HG02798 (cell line): ENCODE measurements at regions not wholly inside any gene's neighbourhood (a gene's known extent, or its start where the extent isn't known, plus 50 kb on each side); places are given as distances from the start of the nearest gene placed in this dataset.

Experiments used
- ATAC-seq: cut with Tn5 transposase; IDR thresholded peaks from one replicate; pipeline ENCODE4 v1.9.1; 2021; ENCODE audit warnings: mild to moderate bottlenecking; ENCODE audit not compliant: unreplicated experiment, poor library complexity

DNA sequence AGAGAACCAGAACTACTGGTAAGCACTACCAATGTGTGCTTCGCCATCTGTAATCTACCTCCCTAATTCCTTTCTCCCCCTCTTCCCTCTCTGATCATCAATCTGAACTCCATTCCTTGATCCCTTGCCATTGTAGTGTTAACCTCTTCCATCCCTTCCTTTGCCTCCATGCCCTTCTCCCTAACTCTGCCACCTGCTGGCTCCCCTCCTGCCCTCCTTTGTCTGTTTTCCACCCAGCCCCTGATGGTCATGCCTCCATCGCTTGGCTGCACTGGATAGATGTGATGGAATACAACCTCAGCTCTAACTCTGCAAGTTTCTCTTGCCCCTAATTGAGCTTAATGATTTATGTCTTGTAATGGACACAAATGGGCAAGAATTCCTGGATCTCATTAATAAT, 108.2 kb upstream of the ASIC2 start:
- ATAC-seq: no peak

DNA sequence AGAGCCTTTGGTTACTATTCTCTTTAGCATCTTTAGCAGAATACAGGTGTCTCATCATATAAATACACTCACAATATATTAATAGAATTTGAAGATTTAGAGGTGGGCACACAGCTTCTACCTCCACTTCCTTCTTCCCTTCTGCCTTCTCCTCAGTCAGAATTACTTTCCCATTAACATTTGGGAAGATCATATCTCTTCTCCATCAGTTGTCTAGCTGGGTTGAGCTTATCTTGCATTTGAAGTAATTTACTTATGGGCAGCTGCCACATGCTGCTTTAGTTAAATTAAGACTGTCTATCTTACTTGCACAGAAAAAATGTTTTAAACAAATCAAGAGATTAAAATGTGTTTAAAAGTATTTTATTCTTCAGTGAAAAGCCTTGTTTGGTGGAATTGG, 110.1 kb upstream of the ASIC2 start:
- no peak for ATAC-seq

DNA sequence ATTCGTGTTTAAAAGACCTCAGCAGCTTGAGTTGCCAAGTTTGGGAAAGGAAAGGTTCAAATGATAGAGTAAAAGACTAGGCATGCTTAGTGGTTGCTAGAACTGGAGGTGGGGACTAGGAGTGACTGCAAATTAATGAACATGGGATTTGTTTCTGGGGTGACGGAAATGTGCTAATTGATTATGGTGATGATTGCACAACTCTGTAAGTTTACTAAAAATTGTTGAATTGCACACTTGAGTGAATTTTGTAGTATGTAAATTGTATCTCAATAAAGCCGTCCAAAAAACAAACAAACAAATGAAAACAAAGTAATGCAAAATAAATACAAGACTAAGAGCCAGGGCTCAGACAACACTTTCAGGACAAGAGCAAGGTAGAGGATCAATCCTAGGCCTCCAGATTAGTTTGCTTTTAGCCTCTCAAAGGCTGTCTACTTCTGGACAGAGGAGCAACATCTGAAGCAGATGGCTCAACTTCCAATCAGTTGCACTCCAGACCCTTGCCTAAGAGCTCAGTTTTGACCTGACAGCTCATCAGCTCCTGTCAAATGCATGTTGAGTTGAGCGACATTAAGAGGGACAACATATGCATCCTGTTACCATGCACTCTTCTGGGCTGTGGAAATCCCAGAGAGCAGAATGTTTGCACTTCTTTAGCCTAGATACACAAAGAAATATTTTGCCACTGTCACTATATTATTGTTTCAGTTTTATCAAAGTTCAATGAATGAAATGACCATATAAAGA, 111.2 kb upstream of the ASIC2 start:
- ATAC-seq: no peak

DNA sequence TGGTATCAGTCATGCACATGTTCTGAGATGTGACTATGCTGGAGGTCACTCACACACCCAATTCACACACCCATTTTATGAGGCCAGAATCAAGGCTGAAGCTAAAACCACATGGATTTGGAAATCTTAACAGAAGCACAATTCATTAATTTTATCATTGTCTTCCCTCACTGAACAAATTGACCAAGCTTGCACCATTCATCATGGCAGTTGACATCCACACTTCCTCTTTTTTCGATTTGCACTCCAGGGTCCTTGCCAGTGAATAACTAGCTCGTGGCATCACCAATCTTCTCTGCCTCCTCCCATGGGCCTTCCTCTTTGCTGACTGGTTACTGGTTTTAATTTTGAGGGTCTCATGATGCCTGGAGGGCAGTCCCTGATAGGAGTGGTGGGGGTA, 123.0 kb upstream of the ASIC2 start:
- no peak for ATAC-seq

DNA sequence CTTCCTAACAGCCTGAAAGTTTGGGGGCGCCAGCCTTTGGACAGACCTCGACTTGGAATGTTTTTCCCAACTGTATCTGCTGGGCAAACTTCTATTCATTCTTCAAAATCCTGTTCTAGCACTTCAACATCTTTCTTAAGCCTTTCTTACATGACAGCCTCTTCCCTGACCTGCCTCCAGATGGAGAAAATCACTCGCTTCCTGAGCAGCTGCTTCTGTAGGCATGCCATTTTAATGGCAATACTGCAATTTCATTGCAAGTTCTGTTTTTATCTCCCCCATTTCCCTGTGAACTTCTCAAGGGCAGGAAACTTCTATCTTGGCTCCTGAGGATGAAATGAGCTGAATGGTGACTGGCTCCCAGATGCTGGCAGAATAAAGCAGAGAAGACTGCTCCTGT, 128.8 kb upstream of the ASIC2 start:
- ATAC-seq: no peak

DNA sequence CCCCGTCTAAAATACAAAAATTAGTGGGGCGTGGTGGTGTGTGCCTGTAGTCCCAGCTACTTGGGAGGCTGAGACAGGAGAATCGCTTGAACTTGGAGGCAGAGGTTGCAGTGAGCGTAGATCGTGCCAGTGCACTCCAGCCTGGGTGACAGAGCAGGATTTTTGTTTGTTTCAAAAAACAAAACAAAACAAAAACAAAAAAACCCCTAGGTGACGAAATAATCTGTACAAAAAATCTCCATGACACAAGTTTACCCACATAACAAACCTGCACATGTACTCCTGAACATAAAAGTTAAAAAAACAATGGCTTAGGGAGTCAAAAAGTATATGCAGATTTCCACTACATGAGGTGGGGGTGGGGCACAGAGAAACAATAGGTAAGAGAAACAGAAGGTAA, 140.5 kb upstream of the ASIC2 start:
- no peak for ATAC-seq

DNA sequence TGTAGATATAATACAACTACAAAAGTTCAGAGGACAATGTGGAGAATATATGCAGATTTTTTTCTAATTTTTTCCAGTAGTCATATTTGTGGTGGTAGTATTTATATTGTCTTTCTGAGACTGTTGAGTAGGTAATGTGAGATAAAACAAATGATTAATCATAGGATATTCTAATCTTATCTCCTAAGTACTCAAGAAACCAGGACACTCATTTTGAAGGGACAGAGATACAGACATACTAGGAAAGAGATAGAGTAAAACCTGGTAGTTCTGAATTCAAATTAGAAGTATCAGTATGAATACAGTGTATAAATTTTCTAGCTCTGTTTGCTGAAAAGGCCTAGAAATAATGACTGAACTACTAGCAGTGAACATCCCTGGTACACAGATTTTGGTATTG, 141.7 kb upstream of the ASIC2 start:
- ATAC-seq: no peak

DNA sequence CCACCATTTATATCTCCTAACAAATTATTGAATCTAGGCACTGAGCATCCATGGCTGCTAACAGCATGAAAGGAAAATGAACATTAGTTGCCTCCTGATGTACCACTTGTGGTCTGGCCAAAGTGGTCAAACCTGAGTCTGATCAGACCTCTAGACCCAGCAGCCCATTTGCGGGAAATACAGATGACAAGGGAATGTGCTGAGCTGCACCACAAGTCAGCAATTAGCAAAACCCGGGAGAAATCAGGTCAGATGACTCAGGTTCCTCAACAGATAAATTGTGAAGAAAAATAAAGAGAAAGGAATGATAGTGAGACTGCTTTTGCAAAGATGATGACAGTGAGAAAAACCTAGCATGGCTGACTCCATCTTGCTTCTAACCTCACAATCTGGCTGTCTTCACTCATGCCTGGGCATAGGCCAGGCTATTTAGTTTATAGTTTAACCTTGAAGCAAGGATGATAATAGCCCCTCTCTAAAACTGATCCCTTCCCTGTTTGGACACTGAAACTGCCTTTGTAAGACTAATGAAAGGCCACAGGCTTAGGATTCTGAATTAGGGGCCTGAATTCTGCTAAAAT, 142.7 kb upstream of the ASIC2 start:
- ATAC-seq: no peak

DNA sequence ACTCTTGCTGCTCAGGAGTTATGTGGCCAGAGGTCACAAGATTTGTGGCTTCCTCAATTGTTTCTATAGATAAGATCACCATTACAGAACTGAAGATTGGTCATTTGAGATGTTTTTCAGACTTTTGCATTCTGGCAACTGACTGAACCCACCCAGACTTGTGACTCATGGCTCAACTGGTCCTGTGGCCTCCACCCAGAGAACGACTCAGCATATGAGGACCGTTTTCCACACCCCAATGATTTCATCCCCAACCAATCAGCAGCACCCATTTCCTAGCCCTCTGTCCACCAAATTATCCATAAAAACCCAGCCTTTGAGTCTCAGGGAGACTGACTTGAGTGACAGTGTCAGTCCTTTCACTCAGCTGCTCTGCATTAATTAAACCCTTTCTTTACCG, 143.2 kb upstream of the ASIC2 start:
- no peak for ATAC-seq

DNA sequence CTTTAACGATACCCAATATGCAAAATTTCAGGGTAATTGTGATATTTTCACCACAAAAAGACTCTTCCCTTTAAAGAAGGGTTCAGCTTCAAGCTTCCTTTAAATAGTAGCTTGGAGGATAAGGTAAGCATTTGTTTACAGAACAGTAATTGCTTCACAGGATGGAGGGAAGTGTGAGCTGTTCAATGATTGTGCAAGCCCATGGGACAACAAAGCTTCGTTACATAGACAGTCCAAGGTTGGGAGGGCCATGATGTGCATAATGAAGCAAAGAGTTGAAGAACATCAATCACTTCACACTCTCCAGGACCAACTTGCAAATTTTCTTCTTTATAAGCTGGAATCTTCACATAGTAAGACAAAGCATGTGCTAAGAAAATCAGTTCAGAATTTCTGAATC, 145.0 kb upstream of the ASIC2 start:
- no peak for ATAC-seq

DNA sequence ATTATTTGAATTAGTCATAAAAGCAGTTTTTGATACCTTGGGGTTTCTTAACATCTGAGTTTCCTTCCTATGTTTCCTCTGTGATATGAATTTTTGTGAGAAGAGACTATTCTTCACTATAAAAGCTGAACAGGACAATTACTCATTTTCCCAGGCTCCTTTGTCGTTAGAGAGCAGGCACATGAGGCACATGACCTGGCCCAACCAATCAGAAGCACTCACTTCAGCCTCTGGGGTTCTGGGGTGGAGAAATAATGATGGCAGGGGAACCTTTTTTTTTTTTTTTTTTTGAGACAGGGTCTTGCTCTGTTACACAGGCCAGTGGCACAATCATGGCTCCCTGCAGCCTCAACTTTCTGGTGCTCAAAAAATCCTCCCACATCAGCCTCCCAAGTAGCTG, 145.5 kb upstream of the ASIC2 start:
- no peak for ATAC-seq

DNA sequence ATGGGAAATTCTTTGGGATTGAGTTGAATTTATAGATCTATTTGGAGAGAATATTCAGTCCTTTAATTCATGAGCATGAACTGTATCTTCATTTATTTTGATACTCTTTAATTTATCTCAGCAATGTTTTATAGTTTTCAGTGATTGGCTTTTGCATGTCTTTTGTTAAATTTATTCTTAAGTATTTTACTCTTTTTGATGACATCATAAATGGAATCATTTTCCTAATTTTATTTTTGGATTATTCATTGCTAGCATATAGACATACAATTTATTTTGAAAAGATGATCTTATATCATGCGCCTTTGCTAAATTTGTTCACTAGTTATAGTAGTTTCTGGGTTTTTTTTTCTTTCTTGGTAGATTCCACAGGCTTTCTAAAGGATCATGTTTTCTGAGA, 149.2 kb upstream of the ASIC2 start:
- ATAC-seq: no peak

DNA sequence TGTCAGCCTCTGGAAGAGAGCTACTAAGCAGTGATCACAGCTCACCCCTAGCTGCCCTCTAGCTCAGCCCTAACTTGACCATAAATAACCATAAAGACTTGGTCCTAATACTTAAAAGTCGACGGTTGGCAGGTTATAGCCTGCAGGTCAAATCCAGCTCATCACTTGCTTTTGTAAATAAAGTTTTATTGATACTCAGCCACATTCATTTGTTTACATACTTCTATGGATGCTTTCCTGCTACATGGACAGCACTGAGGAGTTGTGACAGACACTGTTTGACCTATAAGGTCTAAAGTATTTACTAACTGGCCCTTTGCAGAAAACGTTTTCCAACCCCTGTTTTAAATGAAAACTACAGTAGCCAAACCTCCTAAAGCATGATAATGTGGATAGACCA, 151.6 kb upstream of the ASIC2 start:
- no peak for ATAC-seq

DNA sequence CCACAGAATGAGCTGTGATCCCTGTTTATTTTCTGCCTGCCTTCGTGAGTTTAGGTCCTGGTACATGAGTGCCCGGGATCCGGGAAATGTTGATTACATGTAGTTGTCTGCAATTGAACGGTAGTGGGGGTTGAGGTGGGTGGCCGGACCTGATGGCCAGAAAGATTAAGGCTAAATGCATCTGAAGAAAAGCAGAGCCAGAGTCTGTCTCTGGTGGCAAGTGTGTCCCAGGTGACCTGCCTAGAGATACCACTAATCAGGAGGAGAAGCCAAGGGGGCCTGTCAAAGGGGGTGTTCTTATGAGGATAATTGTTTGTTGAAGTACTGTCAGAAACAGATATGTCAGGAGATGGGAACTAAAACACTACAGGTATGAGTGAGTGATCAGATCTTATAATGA, 154.0 kb upstream of the ASIC2 start:
- ATAC-seq: no peak

DNA sequence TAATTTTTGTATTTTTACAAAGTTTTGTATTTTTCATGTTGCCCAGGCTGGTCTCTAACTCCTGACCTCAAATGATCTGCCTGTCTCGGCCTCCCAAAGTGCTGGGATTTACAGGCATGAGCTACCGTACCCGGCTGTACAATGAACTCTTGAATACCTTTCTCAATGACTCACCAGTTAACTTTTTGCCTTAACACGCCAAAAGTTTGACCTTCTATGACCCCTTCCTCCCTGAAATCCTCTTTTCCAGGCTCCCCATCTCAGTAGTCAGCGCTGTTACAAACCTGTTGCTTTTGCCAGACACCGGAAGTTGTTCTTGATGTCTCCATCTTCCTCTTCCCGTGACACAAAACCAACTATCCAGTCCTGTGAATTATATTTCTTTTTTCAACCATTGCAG, 158.1 kb upstream of the ASIC2 start:
- ATAC-seq: no peak

DNA sequence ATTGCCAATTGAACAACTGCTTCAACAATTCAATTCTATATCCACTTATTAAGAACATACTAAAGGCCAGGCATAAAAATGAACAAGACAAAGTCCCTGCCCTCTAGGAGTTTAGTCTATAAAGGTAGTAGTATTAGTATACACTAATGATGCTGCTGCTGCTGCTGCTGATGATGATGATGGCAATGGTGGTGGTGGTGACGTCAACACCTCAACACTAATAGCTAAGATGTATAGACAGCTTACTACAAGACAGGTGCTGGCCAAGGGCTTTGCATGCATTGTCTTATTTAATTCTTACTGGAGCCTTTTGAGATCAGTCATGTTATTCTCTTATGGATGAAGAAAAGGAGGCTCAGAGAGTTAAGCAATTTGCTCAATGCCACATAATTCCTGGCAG, 164.4 kb upstream of the ASIC2 start:
- no peak for ATAC-seq

DNA sequence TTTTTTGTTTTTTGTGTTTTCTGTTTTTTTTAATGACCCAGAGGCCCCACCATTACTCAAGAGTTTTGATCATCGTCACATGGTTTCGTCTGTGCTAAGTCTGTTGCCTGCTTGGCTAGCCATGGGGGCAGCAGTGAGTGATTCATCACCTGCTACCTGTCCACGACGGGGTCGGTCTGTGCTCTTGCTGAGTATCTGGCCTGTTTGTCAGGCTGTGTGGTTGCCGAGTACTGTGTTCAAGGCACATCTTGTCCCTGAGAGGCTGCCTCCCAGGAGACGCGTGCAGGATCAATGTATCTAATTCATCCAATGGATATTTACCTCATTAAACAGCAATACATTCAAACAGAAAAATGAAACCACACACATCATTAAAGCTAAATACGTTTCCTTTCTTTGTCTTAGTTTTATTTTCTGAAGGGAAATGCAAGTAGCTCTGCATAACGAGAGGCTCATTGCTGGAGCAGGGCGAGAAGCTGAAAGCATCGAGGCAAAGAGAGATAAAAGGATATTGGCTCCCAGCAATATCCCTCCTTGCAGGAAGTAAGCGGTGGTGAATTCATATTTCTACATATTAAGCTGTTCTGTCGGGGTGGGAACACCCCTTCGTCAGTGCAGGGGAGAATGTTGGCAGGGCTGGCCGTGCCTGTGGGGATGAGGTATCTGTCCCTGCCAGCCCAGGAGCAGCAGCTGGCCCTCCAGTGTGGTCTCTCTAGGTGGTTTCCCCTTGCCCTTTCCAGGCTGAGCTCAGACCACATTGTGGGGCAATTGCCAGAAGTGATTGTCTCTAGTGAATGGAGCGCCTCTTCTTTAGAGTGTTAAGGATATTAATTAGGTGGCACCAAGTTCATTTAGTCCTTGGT, 166.2 kb upstream of the ASIC2 start:
- ATAC-seq: no peak

DNA sequence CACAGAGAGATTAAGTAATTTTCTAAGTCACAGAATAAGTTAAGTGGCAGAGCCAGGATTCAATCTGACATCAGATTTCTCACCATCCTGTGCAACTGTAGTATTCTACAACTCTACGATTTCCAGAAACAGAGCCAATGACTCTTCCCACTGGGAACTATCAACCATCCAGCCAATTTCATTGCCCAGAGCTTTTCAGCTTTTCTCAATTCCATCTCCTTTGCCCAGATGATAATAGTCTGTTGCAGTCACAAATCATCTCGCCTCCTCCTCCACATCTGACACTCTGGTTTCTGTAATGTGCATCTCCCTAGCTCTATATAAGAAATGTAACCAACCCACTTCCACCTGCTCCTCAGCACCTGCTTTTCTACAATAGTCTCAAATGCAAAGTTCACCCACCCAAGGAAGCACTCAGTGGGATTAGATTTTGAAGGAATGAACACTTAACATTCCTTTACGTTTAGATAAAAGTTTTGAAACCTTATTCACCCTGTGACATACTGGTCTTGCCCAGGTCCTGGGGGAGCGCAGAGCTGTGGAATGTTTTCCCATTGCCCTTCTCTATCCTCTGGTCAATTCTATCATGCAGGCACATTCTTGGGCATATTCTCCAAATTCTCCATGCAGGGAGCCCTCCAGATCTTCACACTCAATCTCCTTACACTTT, 167.8 kb upstream of the ASIC2 start:
- no peak for ATAC-seq

DNA sequence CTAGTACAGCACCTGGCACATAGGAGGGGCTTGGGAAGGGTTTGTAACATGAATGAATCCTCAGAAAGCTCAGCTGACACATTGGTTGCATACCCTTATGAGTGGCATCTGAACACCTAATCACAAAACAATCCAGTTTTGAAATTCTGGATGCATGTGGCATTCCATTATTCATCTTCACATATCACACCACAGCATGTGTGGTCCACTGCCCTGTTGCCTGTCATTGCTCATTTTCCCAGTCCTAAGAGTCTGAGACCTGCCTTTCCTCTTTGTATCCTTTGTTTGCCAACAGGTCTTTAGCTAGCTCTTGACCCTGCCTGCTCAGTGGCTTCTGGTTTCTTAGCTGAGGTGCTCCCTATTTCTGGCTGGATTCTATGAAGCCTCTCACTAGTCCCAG, 170.8 kb upstream of the ASIC2 start:
- ATAC-seq: no peak

DNA sequence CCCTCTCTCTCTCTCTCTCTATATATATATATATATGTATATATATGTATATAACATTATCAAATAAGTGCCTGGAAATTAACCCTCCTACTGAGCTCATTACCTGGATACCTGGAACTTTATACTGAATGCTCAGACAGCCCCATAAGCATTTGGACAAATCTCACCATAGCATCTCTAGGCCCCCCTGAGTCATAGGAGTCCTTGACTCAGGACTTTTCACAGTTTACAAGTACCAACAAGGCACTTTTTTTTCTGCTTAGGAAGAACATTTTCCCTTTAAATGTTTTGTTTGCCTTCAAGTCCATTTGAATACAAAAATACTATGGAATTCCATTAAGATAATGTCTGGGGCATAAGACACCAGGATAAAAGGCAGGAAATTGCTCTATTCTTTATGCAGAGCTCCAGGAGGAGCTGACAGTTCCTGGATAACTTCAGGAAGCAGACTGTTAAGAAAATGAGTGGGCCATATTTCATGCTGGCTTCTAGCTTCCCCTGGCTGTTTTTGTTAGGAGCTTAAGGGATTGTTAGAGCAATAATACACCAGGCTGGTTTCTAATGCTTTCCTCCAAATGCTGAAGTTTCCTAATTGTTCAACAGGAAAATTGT, 171.7 kb upstream of the ASIC2 start:
- no peak for ATAC-seq

DNA sequence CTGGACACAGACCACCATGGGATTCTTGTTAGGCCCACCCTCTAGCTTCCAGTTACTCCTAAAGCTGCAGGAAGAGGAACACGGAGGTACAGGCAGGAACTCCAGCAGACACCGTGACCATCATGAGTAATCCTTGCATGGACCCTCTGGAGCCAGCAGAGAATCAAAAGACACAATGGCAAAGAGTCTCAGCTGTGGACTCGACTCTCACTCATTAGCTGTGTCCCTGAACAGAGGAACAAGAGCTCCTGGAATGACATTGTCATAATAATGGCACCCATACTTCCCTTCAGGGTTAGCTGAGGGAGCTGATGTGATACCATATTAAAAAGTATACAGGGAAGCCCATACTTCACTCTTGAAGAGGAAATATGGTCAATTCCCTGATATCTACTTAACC, 176.3 kb upstream of the ASIC2 start:
- no peak for ATAC-seq
